ENCODE measurements at regions not wholly inside any gene's neighbourhood (a gene's known extent, or its start where the extent isn't known, plus 50 kb on each side); places are given as distances from the start of the nearest gene placed in this dataset.
"Not testable (repeated sequence)": the region's sequence is repeated elsewhere in the genome, so short reads cannot be mapped to it uniquely, and the experiment has no call there.

DNA sequence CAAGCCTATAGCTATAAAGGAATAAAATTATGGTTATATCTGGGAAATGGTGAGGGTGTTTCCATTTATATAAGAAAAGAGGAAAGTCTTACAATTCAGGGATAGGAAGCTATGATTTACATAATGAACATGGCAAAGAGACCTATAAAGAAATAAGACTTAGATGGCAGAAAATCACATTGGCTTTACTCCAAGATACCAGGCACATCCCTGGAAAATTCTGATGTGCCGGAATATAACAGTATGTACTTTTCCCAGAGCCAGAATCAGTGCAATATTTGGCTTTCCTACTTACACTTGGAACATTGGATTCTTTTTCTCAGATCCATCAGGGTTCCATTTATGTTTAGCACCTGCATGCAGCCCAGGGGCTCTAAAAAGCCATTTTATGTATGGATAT, 357.8 kb downstream of the CETN3 start:
- no peaks in the 10 kb centered on the region for H3K9me3 ChIP-seq (replicated peaks)
- H3K27ac ChIP-seq (replicated peaks): no peak overlapping the region
- H3K4me3 ChIP-seq: no peak overlapping the region
- H3K36me3 ChIP-seq: no peaks in the 10 kb centered on the region
- DNase-seq: no peak
- H3K4me1 ChIP-seq: peaks cover 3% of the 10 kb centered on the region
- H3K27me3 ChIP-seq (ENCODE audit: low read depth): no peaks in the 10 kb centered on the region
- intact Hi-C loops (cut with micrococcal nuclease): no loop called here
- TF ChIP-seq, protein P1, sequence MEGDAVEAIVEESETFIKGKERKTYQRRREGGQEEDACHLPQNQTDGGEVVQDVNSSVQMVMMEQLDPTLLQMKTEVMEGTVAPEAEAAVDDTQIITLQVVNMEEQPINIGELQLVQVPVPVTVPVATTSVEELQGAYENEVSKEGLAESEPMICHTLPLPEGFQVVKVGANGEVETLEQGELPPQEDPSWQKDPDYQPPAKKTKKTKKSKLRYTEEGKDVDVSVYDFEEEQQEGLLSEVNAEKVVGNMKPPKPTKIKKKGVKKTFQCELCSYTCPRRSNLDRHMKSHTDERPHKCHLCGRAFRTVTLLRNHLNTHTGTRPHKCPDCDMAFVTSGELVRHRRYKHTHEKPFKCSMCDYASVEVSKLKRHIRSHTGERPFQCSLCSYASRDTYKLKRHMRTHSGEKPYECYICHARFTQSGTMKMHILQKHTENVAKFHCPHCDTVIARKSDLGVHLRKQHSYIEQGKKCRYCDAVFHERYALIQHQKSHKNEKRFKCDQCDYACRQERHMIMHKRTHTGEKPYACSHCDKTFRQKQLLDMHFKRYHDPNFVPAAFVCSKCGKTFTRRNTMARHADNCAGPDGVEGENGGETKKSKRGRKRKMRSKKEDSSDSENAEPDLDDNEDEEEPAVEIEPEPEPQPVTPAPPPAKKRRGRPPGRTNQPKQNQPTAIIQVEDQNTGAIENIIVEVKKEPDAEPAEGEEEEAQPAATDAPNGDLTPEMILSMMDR (IDR thresholded peaks at IDR 0.05; ENCODE audit: borderline replicate concordance): no peak

DNA sequence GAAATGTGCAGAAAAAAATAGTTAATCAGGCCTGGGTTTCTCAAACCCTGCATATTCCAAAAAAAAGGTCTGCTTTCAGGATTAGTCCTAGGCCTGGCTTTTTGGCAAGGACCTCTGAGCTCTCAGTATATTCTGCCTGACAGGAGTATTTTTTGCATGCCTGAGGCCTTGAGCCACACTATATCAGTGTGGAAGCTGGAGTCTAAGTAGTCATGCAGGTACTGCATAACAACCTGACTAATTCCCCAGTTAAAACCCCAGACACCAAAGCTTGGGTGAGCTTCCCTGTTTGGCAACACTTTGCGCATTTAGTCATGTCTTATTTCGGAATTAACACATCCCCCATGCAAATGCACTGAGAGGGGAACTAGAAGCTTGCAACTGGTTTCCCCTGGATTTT, 359.5 kb downstream of the CETN3 start:
- intact Hi-C loops (cut with micrococcal nuclease): no loop called here
- peaks cover under 1% of the 10 kb centered on the region for H3K9me3 ChIP-seq (replicated peaks)
- H3K27me3 ChIP-seq (ENCODE audit: low read depth): no peaks in the 10 kb centered on the region
- DNase-seq: no peak
- no peaks in the 10 kb centered on the region for H3K4me1 ChIP-seq
- no peak overlapping the region for H3K27ac ChIP-seq (replicated peaks)
- TF ChIP-seq, protein P1 (IDR thresholded peaks at IDR 0.05; ENCODE audit: borderline replicate concordance): no peak
- H3K4me3 ChIP-seq: no peak overlapping the region
- H3K36me3 ChIP-seq: no peaks in the 10 kb centered on the region

DNA sequence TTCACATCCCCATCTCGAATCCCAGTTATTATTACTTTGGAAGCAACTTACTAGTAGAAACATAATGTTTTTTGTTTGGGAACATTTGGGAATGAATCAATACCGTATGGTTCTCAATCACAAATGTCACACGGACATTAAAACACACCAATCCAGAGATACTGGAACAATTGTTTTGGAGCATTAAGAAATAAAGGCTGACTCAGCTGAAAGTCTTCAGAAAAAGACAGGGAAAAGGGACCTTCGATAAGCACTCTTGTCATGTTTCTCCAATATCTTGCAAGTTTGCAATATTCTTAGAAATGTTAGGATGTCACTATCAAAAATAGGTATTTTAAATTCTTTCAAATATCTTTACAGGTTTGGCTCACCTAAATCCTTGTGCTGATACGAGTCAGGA, 362.4 kb downstream of the CETN3 start:
- H3K4me3 ChIP-seq: no peak overlapping the region
- TF ChIP-seq, protein P1 (IDR thresholded peaks at IDR 0.05; ENCODE audit: borderline replicate concordance): no peak
- peaks cover 13% of the 10 kb centered on the region for H3K9me3 ChIP-seq (replicated peaks)
- intact Hi-C loops (cut with micrococcal nuclease): no loop called here
- H3K4me1 ChIP-seq: no peaks in the 10 kb centered on the region
- no peaks in the 10 kb centered on the region for H3K36me3 ChIP-seq
- no peak for DNase-seq
- H3K27me3 ChIP-seq (ENCODE audit: low read depth): no peaks in the 10 kb centered on the region
- H3K27ac ChIP-seq (replicated peaks): no peak overlapping the region

DNA sequence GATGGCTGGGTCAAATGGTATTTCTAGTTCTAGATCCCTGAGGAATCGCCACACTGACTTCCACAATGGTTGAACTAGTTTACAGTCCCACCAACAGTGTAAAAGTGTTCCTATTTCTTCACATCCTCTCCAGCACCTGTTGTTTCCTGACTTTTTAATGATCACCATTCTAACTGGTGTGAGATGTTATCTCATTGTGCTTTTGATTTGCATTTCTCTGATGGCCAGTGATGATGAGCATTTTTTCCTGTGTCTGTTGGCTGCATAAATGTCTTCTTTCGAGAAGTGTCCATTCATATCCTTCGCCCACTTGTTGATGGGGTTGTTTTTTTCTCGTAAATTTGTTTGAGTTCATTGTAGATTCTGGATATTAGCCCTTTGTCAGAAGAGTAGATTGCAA, 369.5 kb downstream of the CETN3 start:
- H3K4me1 ChIP-seq; DNase-seq; H3K27me3 ChIP-seq (ENCODE audit: low read depth); H3K4me3 ChIP-seq; H3K27ac ChIP-seq (replicated peaks); H3K36me3 ChIP-seq; intact Hi-C loops (cut with micrococcal nuclease): not testable (repeated sequence)
- H3K9me3 ChIP-seq (replicated peaks): peaks cover 47% of the 10 kb centered on the region

DNA sequence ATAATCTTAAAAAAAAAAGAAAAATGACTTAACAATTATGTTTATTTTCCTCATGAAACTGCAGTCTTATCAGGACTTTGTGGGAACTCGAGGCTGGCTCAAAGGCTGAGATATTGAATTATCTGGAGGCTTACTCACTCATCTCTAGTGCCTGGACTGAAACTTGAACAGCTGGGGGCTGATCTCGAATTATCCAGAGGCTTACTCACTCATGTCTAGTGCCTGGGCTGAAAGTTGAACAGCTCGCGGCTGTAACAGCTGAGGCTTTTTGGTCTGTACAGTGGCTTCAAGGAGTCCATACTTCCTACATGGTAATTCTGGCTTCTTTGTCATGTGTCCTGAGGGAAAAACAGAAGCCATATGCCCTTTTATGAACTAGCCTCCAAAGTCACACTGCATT, 371.9 kb downstream of the CETN3 start:
- no peaks in the 10 kb centered on the region for H3K36me3 ChIP-seq
- no peaks in the 10 kb centered on the region for H3K27me3 ChIP-seq (ENCODE audit: low read depth)
- intact Hi-C loops (cut with micrococcal nuclease): no loop called here
- TF ChIP-seq, protein P1 (IDR thresholded peaks at IDR 0.05; ENCODE audit: borderline replicate concordance): no peak
- H3K4me1 ChIP-seq: no peaks in the 10 kb centered on the region
- peaks cover 61% of the 10 kb centered on the region for H3K9me3 ChIP-seq (replicated peaks)
- H3K4me3 ChIP-seq: no peak overlapping the region
- no peak for DNase-seq
- H3K27ac ChIP-seq (replicated peaks): no peak overlapping the region

DNA sequence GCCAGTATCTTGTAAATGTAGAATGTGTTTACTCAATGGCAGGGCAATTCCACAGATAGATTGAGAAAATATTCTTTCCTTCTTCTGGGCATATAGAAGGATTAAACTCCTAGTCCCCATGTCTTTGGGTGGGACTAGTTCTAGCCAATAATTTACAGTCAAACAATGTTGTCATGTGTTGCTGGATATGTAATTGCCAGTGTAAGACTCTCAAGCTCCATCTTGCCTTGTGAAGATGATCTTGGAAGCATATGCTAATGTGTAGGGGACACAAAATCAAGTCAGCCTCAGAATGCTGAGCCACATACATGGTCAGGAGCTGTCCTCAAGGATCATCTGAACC, 386.9 kb downstream of the CETN3 start:
- no peak for DNase-seq
- Histone ChIP-seq H3K9me3 (replicated peaks) (peaks cover 4% of the 10 kb centered on the region), H3K27ac (replicated peaks) (no peak overlapping the region), H3K4me3 (no peak overlapping the region), H3K27me3 (ENCODE audit: low read depth) (no peaks in the 10 kb centered on the region), H3K4me1 (no peaks in the 10 kb centered on the region), H3K36me3 (no peaks in the 10 kb centered on the region)
- intact Hi-C loops (cut with micrococcal nuclease): no loop called here
- TF ChIP-seq, protein P1 (IDR thresholded peaks at IDR 0.05; ENCODE audit: borderline replicate concordance): no peak

All from left ventricle myocardium inferior (tissue), 1 donor.